Endothelial cell of umbilical vein (primary cell): ENCODE measurements at regions not wholly inside any gene's neighbourhood (a gene's known extent, or its start where the extent isn't known, plus 50 kb on each side); places are given as distances from the start of the nearest gene placed in this dataset.

ENCODE experiments used
- BruUV-seq: library from RNA; stranded (reverse); fragments of 400-500 nt; replicated peaks from 2 replicates; lab custom pipeline; 2021; lab: Mats Ljungman, UMichigan
- CTCF ChIA-PET: fragments of 300-600, 350-600 bp; sonication (Branson Sonifier 250); formaldehyde crosslinking; loops from one replicate; lab custom pipeline; 2021; ENCODE audit warnings: antibody characterized with exemption, inconsistent platforms; lab: Charles Lee
- POLR2A ChIA-PET: fragments of 300-600, 350-600 bp; sonication (Branson Sonifier 250); formaldehyde crosslinking; loops from one replicate; lab custom pipeline; 2021; ENCODE audit warnings: antibody characterized with exemption, inconsistent platforms; lab: Charles Lee
- DNase-seq: peaks from one replicate; pipeline ENCODE4 v3.0.0-alpha.2; 2011; ENCODE audit warnings: low read depth, low spot score
- FAIRE-seq: peaks from 2 replicates; lab custom pipeline; 2011; peaks lifted over from hg19 to GRCh38; lab: Jason Lieb, UNC
- H2AFZ ChIP-seq: 2 replicates; pipeline ENCODE4 v1.6.0; 2012; ENCODE audit warnings: low read depth, low read length, control low read depth, inconsistent platforms
- H3K27ac ChIP-seq: 2 replicates; pipeline ENCODE4 v1.5.1; 2011; ENCODE audit warnings: low read depth, mild to moderate bottlenecking, control low read depth, low read length, moderate library complexity; ENCODE audit not compliant: insufficient read depth
- H3K27me3 ChIP-seq, 2 experiments: 2 replicates each; pipeline versions ENCODE4 v1.6.0 to v1.6.1; 2011; ENCODE audit warnings: low read length in 2 of 2, mixed read lengths in 1 of 2; ENCODE audit not compliant: control insufficient read depth in 2 of 2, insufficient read depth in 2 of 2
- H3K36me3 ChIP-seq, 2 experiments: 2 replicates in 1 of 2; 3 replicates in 1 of 2; pipeline ENCODE4 v1.5.1; 2011; ENCODE audit warnings: low read length in 2 of 2, mild to moderate bottlenecking in 1 of 2, moderate library complexity in 1 of 2; ENCODE audit not compliant: control insufficient read depth in 2 of 2, insufficient read depth in 2 of 2; ENCODE audit errors: extremely low read depth in 1 of 2
- H3K4me1 ChIP-seq: 3 replicates; pipeline ENCODE4 v1.5.1; 2011; ENCODE audit warnings: mild to moderate bottlenecking, low read length; ENCODE audit not compliant: control insufficient read depth, insufficient read depth; ENCODE audit errors: extremely low read depth
- H3K4me2 ChIP-seq: 2 replicates; pipeline ENCODE4 v1.6.1; 2011; ENCODE audit warnings: low read length, control low read depth, mixed read lengths; ENCODE audit not compliant: insufficient read depth
- H3K4me3 ChIP-seq, 3 experiments: fragments of 200-600 bp in 1 of 3; sonication (generic), shearing (Covaris generic) in 1 of 3; replicated peaks in 1 of 3; 2 replicates each; pipeline ENCODE4 v1.5.1; 2011 to 2016; ENCODE audit warnings: control low read depth in 3 of 3, low read length in 3 of 3, mild to moderate bottlenecking in 2 of 3, inconsistent platforms in 1 of 3, low read depth in 1 of 3, moderate library complexity in 1 of 3; ENCODE audit not compliant: insufficient read depth in 1 of 3
- H3K79me2 ChIP-seq: 2 replicates; pipeline ENCODE4 v1.6.0; 2012; ENCODE audit warnings: low read length, inconsistent platforms; ENCODE audit not compliant: control insufficient read depth, insufficient read depth
- H3K9ac ChIP-seq: replicated peaks from 2 replicates; pipeline ENCODE3; 2011; ENCODE audit warnings: low read length, control low read depth; ENCODE audit not compliant: insufficient read depth; ENCODE audit errors: extremely low read depth
- H3K9me1 ChIP-seq: replicated peaks from 3 replicates; pipeline ENCODE4 v1.6.0; 2011; ENCODE audit warnings: mild to moderate bottlenecking, low read length; ENCODE audit not compliant: control insufficient read depth, insufficient read depth; ENCODE audit errors: extremely low read depth
- H3K9me3 ChIP-seq: replicated peaks from 2 replicates; pipeline ENCODE4 v1.5.1; 2012; ENCODE audit warnings: low read length, inconsistent platforms; ENCODE audit not compliant: control insufficient read depth, insufficient read depth
- H4K20me1 ChIP-seq: replicated peaks from 2 replicates; pipeline ENCODE3; 2011; ENCODE audit warnings: mild to moderate bottlenecking, low read length; ENCODE audit not compliant: control insufficient read depth, insufficient read depth; ENCODE audit errors: extremely low read depth
- EZH2 ChIP-seq: IDR thresholded peaks from 2 replicates; pipeline ENCODE4 v1.6.1; 2012; ENCODE audit warnings: borderline replicate concordance, low read depth, mild to moderate bottlenecking, moderate library complexity, low read length, inconsistent platforms; ENCODE audit not compliant: severe bottlenecking
- FOS ChIP-seq: IDR thresholded peaks from 2 replicates; pipeline ENCODE4 v1.6.1; 2011; ENCODE audit warnings: mild to moderate bottlenecking, low read length, moderate library complexity, borderline replicate concordance; ENCODE audit not compliant: insufficient read depth
- GATA2 ChIP-seq: IDR thresholded peaks from 2 replicates; pipeline ENCODE4 v1.7.0; 2011; ENCODE audit warnings: low read depth, mild to moderate bottlenecking, moderate library complexity, mixed read lengths, low read length; ENCODE audit not compliant: insufficient read length, insufficient read depth
- JUN ChIP-seq: IDR thresholded peaks from 2 replicates; pipeline ENCODE4 v1.6.1; 2011; ENCODE audit warnings: borderline replicate concordance, low read depth; ENCODE audit not compliant: insufficient read length, insufficient read depth
- MYC ChIP-seq: IDR thresholded peaks from one replicate; pipeline ENCODE4 v1.6.1; 2011; ENCODE audit warnings: mild to moderate bottlenecking, low read depth, low read length
- POLR2A ChIP-seq: IDR thresholded peaks from 2 replicates; pipeline ENCODE4 v1.6.1; 2012; ENCODE audit warnings: low read depth, mild to moderate bottlenecking, control low read depth, low read length
- POLR2AphosphoS5 ChIP-seq: IDR thresholded peaks from 2 replicates; pipeline ENCODE4 v1.6.1; 2012; ENCODE audit warnings: low read depth, mild to moderate bottlenecking, control low read depth, low read length, moderate library complexity; ENCODE audit not compliant: insufficient read depth
- dilution Hi-C: fragments of 300-500 bp; cut with MboI; formaldehyde crosslinking; loops from one replicate; pipeline ENCODE4 v1.15.0; 2019; ENCODE audit warnings: low sequenced_read_pairs; ENCODE audit not compliant: extremely low pct_ligation_motif_present
- intact Hi-C: fragments of 100-400 bp; cut with micrococcal nuclease; formaldehyde crosslinking; loops from one replicate; pipeline ENCODE4 v1.10.0; 2022
- TF ChIP-seq, protein P1 (sequence below): IDR thresholded peaks from 2 replicates; pipeline ENCODE4 v1.6.1; 2011; ENCODE audit not compliant: insufficient read depth, insufficient read length
- TF ChIP-seq, protein P2 (sequence below), 2 donors: IDR thresholded peaks; 1 replicate in 1 of 2; 2 replicates in 1 of 2; pipeline ENCODE4 v1.5.1; 2011; ENCODE audit warnings: low read length in 2 of 2, mild to moderate bottlenecking in 2 of 2, moderate library complexity in 2 of 2, control low read depth in 1 of 2, inconsistent platforms in 1 of 2, low read depth in 1 of 2; ENCODE audit not compliant: insufficient read depth in 1 of 2; ENCODE audit errors: extremely low read depth in 1 of 2

DNA sequence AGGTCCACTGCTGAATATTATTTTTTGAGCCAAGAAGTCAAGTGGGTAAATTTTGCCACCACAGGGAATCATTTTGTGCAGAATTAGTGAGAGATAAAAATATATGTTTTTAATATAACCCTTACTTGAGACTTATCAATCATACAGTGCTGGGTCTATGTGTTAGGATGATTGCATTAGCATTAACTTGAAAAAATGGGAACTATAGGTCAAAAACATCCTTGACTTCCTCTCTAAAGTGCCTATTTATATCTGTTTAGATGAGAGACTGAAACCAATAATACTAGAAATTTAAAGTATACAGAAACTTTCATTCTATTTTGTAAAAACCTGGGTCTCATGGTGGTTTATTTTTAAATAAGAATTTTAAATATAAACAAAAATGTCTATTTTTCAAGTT lies 65.1 kb upstream of the CARD18 start:
- no peaks in the 10 kb centered on the region for H3K9me3 ChIP-seq
- no peak overlapping the region for H3K4me3 ChIP-seq
- CTCF ChIA-PET = no interaction called here
- H2AFZ ChIP-seq = no peak overlapping the region
- no peak overlapping the region for H3K9ac ChIP-seq
- H4K20me1 ChIP-seq = no peaks in the 10 kb centered on the region
- TF ChIP-seq EZH2 (no peak), MYC (no peak), POLR2AphosphoS5 (no peak), FOS (no peak), GATA2 (no peak), JUN (no peak), POLR2A (no peak)
- TF ChIP-seq, protein P1, sequence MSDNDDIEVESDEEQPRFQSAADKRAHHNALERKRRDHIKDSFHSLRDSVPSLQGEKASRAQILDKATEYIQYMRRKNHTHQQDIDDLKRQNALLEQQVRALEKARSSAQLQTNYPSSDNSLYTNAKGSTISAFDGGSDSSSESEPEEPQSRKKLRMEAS = no peak
- TF ChIP-seq, protein P2, sequence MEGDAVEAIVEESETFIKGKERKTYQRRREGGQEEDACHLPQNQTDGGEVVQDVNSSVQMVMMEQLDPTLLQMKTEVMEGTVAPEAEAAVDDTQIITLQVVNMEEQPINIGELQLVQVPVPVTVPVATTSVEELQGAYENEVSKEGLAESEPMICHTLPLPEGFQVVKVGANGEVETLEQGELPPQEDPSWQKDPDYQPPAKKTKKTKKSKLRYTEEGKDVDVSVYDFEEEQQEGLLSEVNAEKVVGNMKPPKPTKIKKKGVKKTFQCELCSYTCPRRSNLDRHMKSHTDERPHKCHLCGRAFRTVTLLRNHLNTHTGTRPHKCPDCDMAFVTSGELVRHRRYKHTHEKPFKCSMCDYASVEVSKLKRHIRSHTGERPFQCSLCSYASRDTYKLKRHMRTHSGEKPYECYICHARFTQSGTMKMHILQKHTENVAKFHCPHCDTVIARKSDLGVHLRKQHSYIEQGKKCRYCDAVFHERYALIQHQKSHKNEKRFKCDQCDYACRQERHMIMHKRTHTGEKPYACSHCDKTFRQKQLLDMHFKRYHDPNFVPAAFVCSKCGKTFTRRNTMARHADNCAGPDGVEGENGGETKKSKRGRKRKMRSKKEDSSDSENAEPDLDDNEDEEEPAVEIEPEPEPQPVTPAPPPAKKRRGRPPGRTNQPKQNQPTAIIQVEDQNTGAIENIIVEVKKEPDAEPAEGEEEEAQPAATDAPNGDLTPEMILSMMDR (IDR thresholded peaks at IDR 0.05; ENCODE audit: extremely low read depth in 1 of 2, insufficient read depth in 1 of 2, low read depth in 1 of 2, low read length in 2 of 2) = no peak
- no peak overlapping the region for H3K27ac ChIP-seq
- DNase-seq (no peak), FAIRE-seq (no peak)
- BruUV-seq = no TSS peak
- no peaks in the 10 kb centered on the region for H3K79me2 ChIP-seq
- no peaks in the 10 kb centered on the region for H3K9me1 ChIP-seq
- H3K27me3 ChIP-seq = no peaks in the 10 kb centered on the region
- H3K36me3 ChIP-seq = no peaks in the 10 kb centered on the region
- dilution Hi-C loops = no loop called here
- no peaks in the 10 kb centered on the region for H3K4me1 ChIP-seq
- intact Hi-C loops = no loop called here
- H3K4me2 ChIP-seq = no peak overlapping the region
- POLR2A ChIA-PET = no interaction called here
